ENCODE measurements at regions not wholly inside any gene's neighbourhood (a gene's known extent, or its start where the extent isn't known, plus 50 kb on each side); places are given as distances from the start of the nearest gene placed in this dataset.

DNA sequence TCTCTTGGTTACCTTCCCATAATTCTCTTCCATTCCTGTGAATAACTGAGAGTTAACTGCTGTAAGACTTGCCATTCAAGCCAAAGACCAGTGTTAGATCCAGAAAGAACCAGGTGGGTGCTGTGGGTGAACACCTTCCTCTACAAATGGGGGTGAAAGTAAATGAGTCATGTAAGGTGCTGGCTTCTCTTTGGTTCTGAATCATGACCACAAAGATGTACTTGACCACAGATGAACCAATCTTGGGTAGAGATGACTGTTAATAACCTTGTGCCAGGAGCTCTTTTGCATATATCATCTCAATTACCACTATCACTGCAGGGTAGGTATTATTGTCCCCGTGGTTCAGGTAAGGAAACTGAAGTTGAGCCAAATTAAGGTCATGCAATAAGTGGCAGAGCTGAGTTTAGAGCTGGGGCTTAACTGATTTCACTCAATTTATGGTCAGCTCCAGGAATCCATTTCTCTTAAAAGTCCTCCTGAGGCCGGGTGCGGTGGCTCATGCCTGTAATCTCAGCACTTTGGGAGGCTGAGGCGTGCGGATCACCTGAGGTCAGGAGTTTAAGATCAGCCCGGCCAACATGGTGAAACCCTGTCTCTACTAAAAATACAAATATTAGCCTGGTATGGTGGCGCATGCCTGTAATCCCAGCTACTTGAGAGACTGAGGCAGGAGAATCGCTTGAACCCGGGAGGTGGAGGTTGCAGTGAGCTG, 244.9 kb upstream of the CXCR4 start:
- Histone ChIP-seq H3K9me3 (ENCODE audit: control insufficient read depth in 2 of 3, insufficient read depth in 1 of 3, low read length in 3 of 3) (peaks cover 0 to 2% (median 0%) of the 10 kb centered on the region in 3 donors), H3K27me3 (ENCODE audit: control insufficient read depth, insufficient read depth, low read length) (no peaks in the 10 kb centered on the region), H3K27ac (ENCODE audit: low read depth in 2 of 2, low read length in 2 of 2) (no peak overlapping the region), H3K9ac (ENCODE audit: low read length in 3 of 3) (no peak overlapping the region), H3K36me3 (ENCODE audit: control insufficient read depth in 2 of 3, insufficient read depth in 3 of 3, low read length in 3 of 3) (no peaks in the 10 kb centered on the region), H3K4me3 (ENCODE audit: low read length in 3 of 3) (no peak overlapping the region), H3K4me1 (ENCODE audit: control insufficient read depth in 2 of 3, insufficient read depth in 2 of 3, low read depth in 1 of 3, low read length in 3 of 3) (no peaks in the 10 kb centered on the region)
- DNase-seq, result no peak
- no peak for FAIRE-seq
- TF ChIP-seq CTCF (IDR thresholded peaks at IDR 0.05; ENCODE audit: borderline replicate concordance, extremely low read depth, insufficient read depth), result no peak
- intact Hi-C loops (cut with DNase I), result no loop called here

GRCh38 chr2:136361521-136361920, 243.6 kb upstream of the CXCR4 start:
- no peak overlapping the region for H3K9ac ChIP-seq (ENCODE audit: low read length in 3 of 3)
- no peaks in the 10 kb centered on the region for H3K4me1 ChIP-seq (ENCODE audit: control insufficient read depth in 2 of 3, insufficient read depth in 2 of 3, low read depth in 1 of 3, low read length in 3 of 3)
- no peaks in the 10 kb centered on the region for H3K36me3 ChIP-seq (ENCODE audit: control insufficient read depth in 2 of 3, insufficient read depth in 3 of 3, low read length in 3 of 3)
- H3K27ac ChIP-seq (ENCODE audit: low read depth in 2 of 2, low read length in 2 of 2), result no peak overlapping the region
- no peaks in the 10 kb centered on the region for H3K9me3 ChIP-seq (ENCODE audit: control insufficient read depth in 2 of 3, insufficient read depth in 1 of 3, low read length in 3 of 3)
- intact Hi-C loops (cut with DNase I), result no loop called here
- H3K4me3 ChIP-seq (ENCODE audit: low read length in 3 of 3), result no peak overlapping the region
- TF ChIP-seq CTCF (IDR thresholded peaks at IDR 0.05; ENCODE audit: borderline replicate concordance, extremely low read depth, insufficient read depth), result no peak
- no peaks in the 10 kb centered on the region for H3K27me3 ChIP-seq (ENCODE audit: control insufficient read depth, insufficient read depth, low read length)
- DNase-seq (no peak), FAIRE-seq (no peak)

GRCh38 chr2:136360790-136361189, 242.8 kb upstream of the CXCR4 start:
- intact Hi-C loops (cut with DNase I), result no loop called here
- DNase-seq (no peak), FAIRE-seq (no peak)
- no peaks in the 10 kb centered on the region for H3K36me3 ChIP-seq (ENCODE audit: control insufficient read depth in 2 of 3, insufficient read depth in 3 of 3, low read length in 3 of 3)
- no peak overlapping the region for H3K9ac ChIP-seq (ENCODE audit: low read length in 3 of 3)
- TF ChIP-seq CTCF (IDR thresholded peaks at IDR 0.05; ENCODE audit: borderline replicate concordance, extremely low read depth, insufficient read depth), result no peak
- H3K9me3 ChIP-seq (ENCODE audit: control insufficient read depth in 2 of 3, insufficient read depth in 1 of 3, low read length in 3 of 3), result no peaks in the 10 kb centered on the region
- H3K4me3 ChIP-seq (ENCODE audit: low read length in 3 of 3), result no peak overlapping the region
- H3K27me3 ChIP-seq (ENCODE audit: control insufficient read depth, insufficient read depth, low read length), result no peaks in the 10 kb centered on the region
- no peak overlapping the region for H3K27ac ChIP-seq (ENCODE audit: low read depth in 2 of 2, low read length in 2 of 2)
- H3K4me1 ChIP-seq (ENCODE audit: control insufficient read depth in 2 of 3, insufficient read depth in 2 of 3, low read depth in 1 of 3, low read length in 3 of 3), result no peaks in the 10 kb centered on the region

All from kidney (tissue), 13 donors.